A172 (cell line): ENCODE measurements at regions not wholly inside any gene's neighbourhood (a gene's known extent, or its start where the extent isn't known, plus 50 kb on each side); places are given as distances from the start of the nearest gene placed in this dataset.
"Not testable (repeated sequence)": the region's sequence is repeated elsewhere in the genome, so short reads cannot be mapped to it uniquely, and the experiment has no call there.

Source experiments
- DNase-seq: peaks from one replicate; pipeline ENCODE4 v3.0.0-alpha.2; 2015; ENCODE audit warnings: low spot score

GRCh38 chr16:16879567-16880251 lies 500.8 kb downstream of the NPIPA7 start:
- DNase-seq = no peak

- DNase-seq = no peak
These were observed 502.9 kb downstream of the NPIPA7 start for GRCh38 chr16:16881814-16882213.

- DNase-seq = no peak
These were observed 503.8 kb downstream of the NPIPA7 start for GRCh38 chr16:16882766-16883165.

- no peak for DNase-seq
These were observed 505.5 kb downstream of the NPIPA7 start for GRCh38 chr16:16884451-16884850.

- DNase-seq = no peak
These were observed 508.3 kb downstream of the NPIPA7 start for GRCh38 chr16:16887193-16887592.

- DNase-seq = no peak
These were observed 512.0 kb downstream of the NPIPA7 start for GRCh38 chr16:16890964-16891363.

- DNase-seq = no peak
These were observed 525.7 kb downstream of the NPIPA7 start for GRCh38 chr16:16904601-16905000.

GRCh38 chr16:16905850-16906249 lies 526.9 kb downstream of the NPIPA7 start:
- DNase-seq = no peak

- no peak for DNase-seq
These were observed 528.1 kb downstream of the NPIPA7 start for GRCh38 chr16:16907089-16907488.

GRCh38 chr16:16908077-16908476 lies 529.1 kb downstream of the NPIPA7 start:
- DNase-seq = no peak

- DNase-seq = no peak
These were observed 530.2 kb downstream of the NPIPA7 start for GRCh38 chr16:16909126-16909525.

- no peak for DNase-seq
These were observed 531.7 kb downstream of the NPIPA7 start for GRCh38 chr16:16910666-16911065.

GRCh38 chr16:16915771-16916170 lies 536.8 kb downstream of the NPIPA7 start:
- no peak for DNase-seq

GRCh38 chr16:16917191-16917785 lies 538.3 kb downstream of the NPIPA7 start:
- no peak for DNase-seq

GRCh38 chr16:16923479-16923878 lies 544.5 kb downstream of the NPIPA7 start:
- DNase-seq = no peak

- no peak for DNase-seq
These were observed 545.7 kb downstream of the NPIPA7 start for GRCh38 chr16:16924613-16925012.

GRCh38 chr16:16925432-16925831 lies 545.3 kb downstream of the XYLT1 start:
- DNase-seq = no peak

GRCh38 chr16:16928532-16929109 lies 542.1 kb downstream of the XYLT1 start:
- DNase-seq = no peak

- no peak for DNase-seq
These were observed 540.3 kb downstream of the XYLT1 start for GRCh38 chr16:16930309-16931000.

GRCh38 chr16:16933861-16934260 lies 536.9 kb downstream of the XYLT1 start:
- no peak for DNase-seq

GRCh38 chr16:16934660-16935059 lies 536.1 kb downstream of the XYLT1 start:
- no peak for DNase-seq

- not testable (repeated sequence) for DNase-seq
These were observed 534.9 kb downstream of the XYLT1 start for GRCh38 chr16:16935909-16936308.

GRCh38 chr16:16937576-16937975 lies 533.2 kb downstream of the XYLT1 start:
- no peak for DNase-seq
